ENCODE measurements at regions not wholly inside any gene's neighbourhood (a gene's known extent, or its start where the extent isn't known, plus 50 kb on each side); places are given as distances from the start of the nearest gene placed in this dataset.

- H3K4me3 ChIP-seq (ENCODE audit: low read depth, low read length) = no peak overlapping the region
- no peak for TF ChIP-seq CTCF (IDR thresholded peaks at IDR 0.05; ENCODE audit: insufficient read depth, low read depth, low read length)
- no peak for DNase-seq (ENCODE audit: low read depth)
Measured at GRCh38 chr18:65124633-65125032, 626.2 kb upstream of the CDH7 start.

GRCh38 chr18:65103864-65104263 lies 646.9 kb upstream of the CDH7 start:
- no peak for TF ChIP-seq CTCF (IDR thresholded peaks at IDR 0.05; ENCODE audit: insufficient read depth, low read depth, low read length)
- no peak overlapping the region for H3K4me3 ChIP-seq (ENCODE audit: low read depth, low read length)
- DNase-seq (ENCODE audit: low read depth) = no peak

- TF ChIP-seq CTCF (IDR thresholded peaks at IDR 0.05; ENCODE audit: insufficient read depth, low read depth, low read length) = no peak
- DNase-seq (ENCODE audit: low read depth) = no peak
- no peak overlapping the region for H3K4me3 ChIP-seq (ENCODE audit: low read depth, low read length)
Measured at GRCh38 chr18:65093346-65093745, 657.5 kb upstream of the CDH7 start.

GRCh38 chr18:65091744-65092329 lies 659.0 kb upstream of the CDH7 start:
- TF ChIP-seq CTCF (IDR thresholded peaks at IDR 0.05; ENCODE audit: insufficient read depth, low read depth, low read length) = peak; percentile 23
- peak; percentile 1 for DNase-seq (ENCODE audit: low read depth)
- H3K4me3 ChIP-seq (ENCODE audit: low read depth, low read length) = no peak overlapping the region

GRCh38 chr18:65082907-65083306 lies 667.9 kb upstream of the CDH7 start:
- no peak overlapping the region for H3K4me3 ChIP-seq (ENCODE audit: low read depth, low read length)
- no peak for TF ChIP-seq CTCF (IDR thresholded peaks at IDR 0.05; ENCODE audit: insufficient read depth, low read depth, low read length)
- DNase-seq (ENCODE audit: low read depth) = no peak

- H3K4me3 ChIP-seq (ENCODE audit: low read depth, low read length) = no peak overlapping the region
- DNase-seq (ENCODE audit: low read depth) = no peak
- no peak for TF ChIP-seq CTCF (IDR thresholded peaks at IDR 0.05; ENCODE audit: insufficient read depth, low read depth, low read length)
Measured at GRCh38 chr18:65081786-65082185, 669.0 kb upstream of the CDH7 start.

- TF ChIP-seq CTCF (IDR thresholded peaks at IDR 0.05; ENCODE audit: insufficient read depth, low read depth, low read length) = no peak
- DNase-seq (ENCODE audit: low read depth) = no peak
- H3K4me3 ChIP-seq (ENCODE audit: low read depth, low read length) = no peak overlapping the region
Measured at GRCh38 chr18:65073060-65073550, 677.7 kb upstream of the CDH7 start.

All from fibroblast of villous mesenchyme (primary cell).